Urothelium cell line (cell line): ENCODE measurements at regions not wholly inside any gene's neighbourhood (a gene's known extent, or its start where the extent isn't known, plus 50 kb on each side); places are given as distances from the start of the nearest gene placed in this dataset.
"Not testable (repeated sequence)": the region's sequence is repeated elsewhere in the genome, so short reads cannot be mapped to it uniquely, and the experiment has no call there.

Experiments
- DNase-seq: peaks from one replicate; pipeline ENCODE4 v3.0.0; 2011; ENCODE audit warnings: low spot score, mixed read lengths
- FAIRE-seq: peaks from 2 replicates; lab custom pipeline; 2011; peaks lifted over from hg19 to GRCh38; lab: Jason Lieb, UNC

DNA sequence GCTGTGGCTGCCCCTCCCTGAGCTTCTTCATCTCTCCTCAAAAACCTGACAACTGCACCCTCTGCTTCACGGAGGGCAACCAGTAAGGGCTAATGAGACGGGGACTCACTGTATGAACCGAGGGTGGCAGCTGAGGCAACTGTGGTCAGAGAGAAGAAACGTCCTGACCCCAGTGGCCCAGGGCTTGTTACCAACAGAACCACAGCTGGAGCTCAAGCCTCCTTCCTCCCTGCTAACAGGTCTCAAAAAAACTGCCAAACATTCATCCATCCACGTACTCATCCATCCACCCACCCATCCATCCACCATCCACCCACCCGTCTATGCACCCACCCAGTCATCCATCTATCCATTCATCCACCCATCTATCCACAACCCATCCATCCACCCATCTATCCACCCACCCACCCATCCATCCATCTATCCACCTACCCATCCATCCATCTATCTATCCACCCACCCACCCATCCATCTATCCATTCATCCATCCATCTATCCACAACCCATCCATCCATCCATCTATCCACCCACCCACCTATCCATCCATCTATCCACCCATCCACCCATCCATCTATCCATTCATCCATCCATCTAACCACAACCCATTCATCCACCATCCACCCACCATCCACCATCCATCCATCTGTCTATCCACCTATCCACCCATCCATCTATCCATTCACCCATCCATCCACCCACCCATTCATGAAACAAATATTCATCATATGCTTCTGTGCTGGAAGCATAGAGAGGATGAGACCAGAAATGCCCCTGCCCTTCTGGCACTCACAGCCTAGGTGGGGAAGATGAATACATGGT, 111.7 kb downstream of the PDGFA start:
- no peak for DNase-seq
- FAIRE-seq, result peak; percentile 99

- no peak for DNase-seq
Measured at GRCh38 chr7:408751-409311, 110.8 kb downstream of the PDGFA start.

GRCh38 chr7:409339-410281, 110.0 kb downstream of the PDGFA start:
- no peak for FAIRE-seq
- no peak for DNase-seq

More at GRCh38 chr7:408751-409311, 110.8 kb downstream of the PDGFA start:
- FAIRE-seq, result no peak

DNA sequence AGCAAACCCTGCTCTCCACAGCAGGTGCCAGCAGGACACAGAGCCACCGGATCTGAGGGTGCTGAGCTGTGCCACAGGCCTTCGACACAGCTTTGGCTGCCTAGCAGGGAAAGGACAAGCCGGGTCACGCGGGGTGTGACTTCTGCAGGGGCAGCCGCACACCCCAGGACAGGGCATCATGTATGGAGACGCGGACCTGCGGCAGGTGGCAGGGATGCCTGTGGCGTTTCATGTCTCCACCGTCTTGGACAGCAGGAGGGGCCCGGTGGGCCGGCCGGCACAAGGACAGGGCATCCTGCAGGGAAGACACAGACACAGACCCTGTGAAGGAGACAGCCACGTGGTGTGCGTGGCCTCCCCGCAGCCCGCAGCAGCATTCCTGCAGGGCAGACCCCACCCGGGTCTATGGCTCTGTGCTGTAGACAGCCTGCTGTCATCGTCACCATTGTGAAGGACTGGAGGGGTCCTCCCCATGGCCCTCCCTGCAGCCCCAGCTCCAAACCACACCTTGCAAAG, 109.2 kb downstream of the PDGFA start:
- no peak for FAIRE-seq
- no peak for DNase-seq

- FAIRE-seq, DNase-seq: not testable (repeated sequence)
Measured at GRCh38 chr7:411116-411515, 108.5 kb downstream of the PDGFA start.

GRCh38 chr7:411677-412312, 107.9 kb downstream of the PDGFA start:
- DNase-seq, result no peak
- no peak for FAIRE-seq

- FAIRE-seq (peak; percentile 93), DNase-seq (no peak)
Measured at GRCh38 chr7:412313-412710, 107.3 kb downstream of the PDGFA start.

GRCh38 chr7:414681-415560, 104.7 kb downstream of the PDGFA start:
- FAIRE-seq, result no peak
- DNase-seq, result no peak

GRCh38 chr7:415646-416525, 103.8 kb downstream of the PDGFA start:
- FAIRE-seq, result no peak
- DNase-seq, result no peak

DNA sequence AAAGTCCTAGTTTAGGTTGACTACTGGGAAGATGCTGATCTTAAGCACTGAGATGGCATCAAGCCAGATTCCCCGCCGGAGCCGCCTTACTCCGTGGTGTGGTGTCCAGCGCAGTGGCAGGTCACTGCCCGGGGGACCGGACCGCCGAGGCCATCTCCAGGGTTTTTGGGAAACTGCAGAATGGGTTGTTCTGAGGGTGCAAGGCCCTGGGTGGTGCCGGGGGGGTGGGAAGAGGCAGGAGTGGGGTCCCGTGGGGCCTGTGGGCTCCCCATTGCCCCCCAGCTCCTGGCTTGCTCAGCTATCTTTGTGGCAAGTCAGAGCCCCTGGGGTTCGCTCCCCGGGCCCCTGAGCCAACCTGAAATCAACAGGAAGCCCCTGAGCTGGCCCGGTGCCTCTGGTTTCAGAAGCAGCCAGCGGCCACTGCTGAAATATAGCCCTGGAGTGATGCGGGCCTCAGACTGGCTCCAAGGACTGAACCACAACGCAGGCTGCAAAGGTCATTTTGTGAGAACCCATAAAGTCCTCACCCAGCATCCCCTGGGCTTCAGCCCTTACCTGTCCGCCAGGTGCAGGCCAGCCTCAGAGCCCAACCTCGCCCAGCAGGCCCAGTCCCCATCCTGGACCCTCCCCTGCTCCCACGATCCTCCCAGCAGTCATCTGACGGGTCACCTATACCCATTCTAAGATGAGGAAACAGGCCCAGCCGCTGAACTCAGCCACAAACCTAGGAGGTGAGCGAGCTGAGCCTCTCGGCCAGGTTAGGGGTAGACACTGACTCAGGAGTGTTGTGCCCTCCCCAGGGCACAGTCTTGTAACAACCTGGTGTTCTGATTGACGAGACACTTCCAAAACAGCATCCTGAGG, 102.7 kb downstream of the PDGFA start:
- FAIRE-seq (no peak), DNase-seq (no peak)

GRCh38 chr7:417625-417889, 102.1 kb downstream of the PDGFA start:
- FAIRE-seq (no peak), DNase-seq (no peak)

GRCh38 chr7:417973-418601, 101.6 kb downstream of the PDGFA start:
- DNase-seq, result no peak
- no peak for FAIRE-seq

DNA sequence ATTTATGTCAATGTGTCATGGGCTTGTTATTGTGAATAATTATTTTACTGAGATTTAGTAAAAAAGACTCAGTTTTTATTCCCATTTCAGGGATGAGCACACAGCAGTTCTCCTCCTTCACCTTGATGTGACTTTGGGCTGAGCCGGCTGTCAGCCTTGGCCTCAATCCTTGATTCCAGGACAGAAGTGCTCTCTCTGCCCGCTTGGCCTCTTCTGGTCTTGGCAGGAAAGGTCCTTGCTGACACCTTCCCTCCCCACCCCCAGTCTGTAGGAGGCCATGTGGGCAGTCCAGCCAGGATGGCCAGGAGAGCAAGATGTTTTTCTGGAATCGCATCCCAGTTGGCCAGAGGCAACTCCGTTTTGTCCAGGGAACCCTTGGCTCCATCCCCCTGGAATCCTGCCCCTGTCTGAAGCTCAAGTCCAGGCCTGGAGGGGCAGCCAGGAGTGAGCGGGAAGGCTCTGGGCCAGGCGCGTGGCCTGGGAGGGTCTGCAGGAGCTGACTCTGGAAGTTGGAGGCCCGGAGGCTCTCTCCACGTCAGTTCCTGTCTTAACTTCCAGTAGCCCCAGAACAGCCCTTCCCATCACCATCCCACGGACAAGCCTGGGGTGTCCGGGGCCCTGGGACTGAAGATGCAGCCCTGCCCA, 100.9 kb downstream of the PDGFA start:
- DNase-seq, result no peak
- FAIRE-seq, result peak; percentile 35

- no peak for FAIRE-seq
- DNase-seq, result no peak
Measured at GRCh38 chr7:420142-421093, 99.2 kb downstream of the PDGFA start.

- FAIRE-seq (no peak), DNase-seq (no peak)
Measured at GRCh38 chr7:421136-421991, 98.3 kb downstream of the PDGFA start.
